GM23248 (cell line): ENCODE measurements at regions not wholly inside any gene's neighbourhood (a gene's known extent, or its start where the extent isn't known, plus 50 kb on each side); places are given as distances from the start of the nearest gene placed in this dataset.

Experiments
- DNase-seq: peaks from one replicate; pipeline ENCODE4 v3.0.0-alpha.2; 2015
- H2AFZ ChIP-seq: fragments of 200-600 bp; sonication (generic); 2 replicates; pipeline ENCODE4 v1.6.1; 2016; ENCODE audit warnings: antibody characterized with exemption
- H3F3A ChIP-seq: fragments of 200-600 bp; sonication (generic); 2 replicates; pipeline ENCODE4 v1.6.1; 2016; ENCODE audit warnings: mild to moderate bottlenecking, antibody characterized with exemption, mixed run types; ENCODE audit not compliant: insufficient read depth
- H3K27ac ChIP-seq: fragments of 200-600 bp; sonication (generic); 2 replicates; pipeline ENCODE4 v1.5.1; 2016; ENCODE audit warnings: mild to moderate bottlenecking
- H3K27me3 ChIP-seq: fragments of 200-600 bp; sonication (generic); replicated peaks from 2 replicates; pipeline ENCODE4 v1.6.1; 2016; ENCODE audit warnings: mild to moderate bottlenecking; ENCODE audit not compliant: insufficient read depth
- H3K36me3 ChIP-seq: fragments of 200-600 bp; sonication (generic); 2 replicates; pipeline ENCODE4 v1.6.1; 2016; ENCODE audit warnings: low read depth, mild to moderate bottlenecking
- H3K4me1 ChIP-seq: fragments of 200-600 bp; sonication (generic); 2 replicates; pipeline ENCODE4 v1.6.1; 2016; ENCODE audit warnings: mild to moderate bottlenecking; ENCODE audit not compliant: insufficient read depth
- H3K4me2 ChIP-seq: fragments of 200-600 bp; sonication (generic); one replicate; pipeline ENCODE4 v1.6.1; 2016; ENCODE audit warnings: mild to moderate bottlenecking; ENCODE audit not compliant: unreplicated experiment
- H3K4me3 ChIP-seq: fragments of 200-600 bp; sonication (generic); 2 replicates; pipeline ENCODE4 v1.5.1; 2016; ENCODE audit warnings: mild to moderate bottlenecking
- H3K79me2 ChIP-seq: fragments of 200-600 bp; sonication (generic); 2 replicates; pipeline ENCODE4 v1.6.1; 2016; ENCODE audit warnings: mild to moderate bottlenecking; ENCODE audit not compliant: insufficient read depth
- H3K9ac ChIP-seq: fragments of 200-600 bp; sonication (generic); 2 replicates; pipeline ENCODE4 v1.6.1; 2016; ENCODE audit warnings: mild to moderate bottlenecking
- H3K9me2 ChIP-seq: fragments of 200-600 bp; sonication (generic); 2 replicates; pipeline ENCODE4 v1.6.1; 2016; ENCODE audit warnings: mixed run types, mild to moderate bottlenecking, moderate library complexity; ENCODE audit not compliant: insufficient read depth
- H3K9me3 ChIP-seq: fragments of 200-600 bp; sonication (generic); one replicate; pipeline ENCODE4 v1.6.1; 2017; ENCODE audit warnings: low read depth
- H4K20me1 ChIP-seq: fragments of 200-600 bp; sonication (generic); 2 replicates; pipeline ENCODE4 v1.6.0; 2016; ENCODE audit not compliant: insufficient read depth
- EZH2 ChIP-seq: fragments of 200-600 bp; sonication (generic); IDR thresholded peaks from 2 replicates; pipeline ENCODE4 v1.6.1; 2018; ENCODE audit warnings: antibody characterized with exemption, mild to moderate bottlenecking; ENCODE audit not compliant: insufficient read depth, poor library complexity, severe bottlenecking
- EZH2phosphoT487 ChIP-seq: fragments of 200-600 bp; sonication (generic); IDR thresholded peaks from 2 replicates; pipeline ENCODE4 v1.6.1; 2018; ENCODE audit warnings: antibody characterized with exemption, moderate library complexity, mild to moderate bottlenecking, low read depth; ENCODE audit not compliant: insufficient read depth
- WGBS, 2 experiments: methylation state at CpG; one replicate each; pipeline ENCODE4 v1.1.6; 2015 to 2017; ENCODE audit warnings: low lambda C conversion rate in 2 of 2, low coverage in 1 of 2; ENCODE audit errors: missing lambda C conversion rate in 2 of 2; 5-methylcytosine and 5-hydroxymethylcytosine counted together
- in situ Hi-C: fragments of 300-500 bp; cut with MboI; formaldehyde crosslinking; loops from 2 replicates; pipeline ENCODE4 v1.15.0; 2020

DNA sequence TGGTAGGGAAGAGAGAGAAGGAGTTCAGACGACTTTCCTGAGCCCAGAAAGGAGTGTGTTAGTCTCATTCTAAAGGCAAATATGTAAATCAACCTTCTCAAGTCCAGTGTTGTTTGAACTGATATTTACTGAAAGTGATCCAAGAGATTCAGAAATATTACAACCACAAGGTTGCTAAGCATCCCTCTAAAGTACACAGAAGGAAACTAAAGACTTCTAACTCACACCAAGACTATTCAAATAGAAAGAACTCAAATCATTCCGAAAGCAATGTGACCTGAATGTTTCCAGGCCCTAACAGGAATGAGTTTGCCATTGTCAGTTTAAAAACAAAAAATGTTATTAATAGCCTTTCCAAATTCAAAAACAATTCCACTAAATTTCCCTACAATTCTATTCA is 56.9 kb upstream of the VGLL3 start:
- Histone ChIP-seq H4K20me1 (no peaks in the 10 kb centered on the region), H3K4me1 (no peaks in the 10 kb centered on the region), H3K4me3 (no peak overlapping the region), H3K27ac (no peak overlapping the region), H3K9ac (no peak overlapping the region), H3K9me2 (no peaks in the 10 kb centered on the region), H3F3A (no peaks in the 10 kb centered on the region), H3K9me3 (no peaks in the 10 kb centered on the region), H3K36me3 (no peaks in the 10 kb centered on the region), H3K79me2 (no peaks in the 10 kb centered on the region), H2AFZ (no peak overlapping the region), H3K4me2 (no peak overlapping the region), H3K27me3 (no peaks in the 10 kb centered on the region)
- WGBS, 2 experiments, result 56 to 59% methylated on average over 2 of the region's 2 CpGs
- in situ Hi-C loops, result no loop called here
- DNase-seq, result peak; percentile 2
- TF ChIP-seq EZH2 (no peak), EZH2phosphoT487 (no peak)

DNA sequence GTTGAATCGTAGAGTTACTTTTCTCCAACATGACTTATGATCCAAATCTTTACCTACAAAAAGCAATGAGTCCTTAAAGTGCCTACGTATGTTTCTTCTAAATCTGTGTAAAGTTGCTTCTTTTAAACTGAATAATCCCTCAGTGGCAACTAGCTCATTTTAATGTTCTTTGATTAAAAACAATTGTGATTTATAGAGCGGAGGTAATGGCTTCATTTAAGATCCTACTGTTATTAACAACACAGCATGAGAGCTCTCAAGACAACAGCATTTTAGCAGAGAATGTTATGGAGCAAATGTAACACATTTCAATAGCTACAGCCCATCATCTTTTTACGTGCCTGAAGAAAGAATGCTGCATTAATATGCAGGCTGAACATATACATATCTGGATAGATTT is 55.3 kb upstream of the VGLL3 start:
- TF ChIP-seq EZH2phosphoT487, result no peak
- no peak for TF ChIP-seq EZH2
- Histone ChIP-seq H3K27me3 (no peaks in the 10 kb centered on the region), H2AFZ (no peak overlapping the region), H4K20me1 (no peaks in the 10 kb centered on the region), H3K9me2 (no peaks in the 10 kb centered on the region), H3K4me1 (no peaks in the 10 kb centered on the region), H3K79me2 (no peaks in the 10 kb centered on the region), H3K9ac (no peak overlapping the region), H3K9me3 (no peaks in the 10 kb centered on the region), H3K27ac (no peak overlapping the region), H3F3A (no peaks in the 10 kb centered on the region), H3K4me3 (no peak overlapping the region), H3K36me3 (no peaks in the 10 kb centered on the region), H3K4me2 (no peak overlapping the region)
- DNase-seq, result no peak
- in situ Hi-C loops, result no loop called here
- WGBS, 2 experiments, result 56% methylated on average over 4 of the region's 4 CpGs

DNA sequence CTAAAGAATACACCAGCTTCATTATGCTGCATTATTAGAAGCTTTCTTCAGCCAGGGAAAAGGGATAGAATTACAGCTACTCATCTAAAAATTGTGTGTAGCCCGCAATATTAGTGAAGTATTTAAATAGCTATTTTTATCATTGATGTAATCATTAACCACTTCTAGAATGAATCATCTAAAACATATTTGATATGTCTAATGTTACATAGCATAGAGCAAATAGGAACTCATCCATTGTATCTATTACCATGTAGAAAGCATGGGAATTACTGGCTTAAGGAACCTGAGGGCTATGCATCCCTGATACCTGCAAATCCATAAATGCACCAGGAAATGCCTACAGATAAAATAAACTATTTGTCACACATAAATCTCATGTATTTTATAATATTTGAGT is 54.5 kb upstream of the VGLL3 start:
- TF ChIP-seq EZH2phosphoT487 (no peak), EZH2 (no peak)
- H3K4me2 ChIP-seq, result no peak overlapping the region
- H2AFZ ChIP-seq, result no peak overlapping the region
- H3K27ac ChIP-seq, result no peak overlapping the region
- no peaks in the 10 kb centered on the region for H3K9me2 ChIP-seq
- no peak overlapping the region for H3K4me3 ChIP-seq
- H3K79me2 ChIP-seq, result no peaks in the 10 kb centered on the region
- H3F3A ChIP-seq, result no peaks in the 10 kb centered on the region
- in situ Hi-C loops, result no loop called here
- H3K27me3 ChIP-seq, result no peaks in the 10 kb centered on the region
- H4K20me1 ChIP-seq, result no peaks in the 10 kb centered on the region
- no peaks in the 10 kb centered on the region for H3K36me3 ChIP-seq
- no peaks in the 10 kb centered on the region for H3K9me3 ChIP-seq
- 96 to 100% methylated on average over 1 of the region's 1 CpG for WGBS, 2 experiments
- H3K4me1 ChIP-seq, result no peaks in the 10 kb centered on the region
- DNase-seq, result no peak
- no peak overlapping the region for H3K9ac ChIP-seq

DNA sequence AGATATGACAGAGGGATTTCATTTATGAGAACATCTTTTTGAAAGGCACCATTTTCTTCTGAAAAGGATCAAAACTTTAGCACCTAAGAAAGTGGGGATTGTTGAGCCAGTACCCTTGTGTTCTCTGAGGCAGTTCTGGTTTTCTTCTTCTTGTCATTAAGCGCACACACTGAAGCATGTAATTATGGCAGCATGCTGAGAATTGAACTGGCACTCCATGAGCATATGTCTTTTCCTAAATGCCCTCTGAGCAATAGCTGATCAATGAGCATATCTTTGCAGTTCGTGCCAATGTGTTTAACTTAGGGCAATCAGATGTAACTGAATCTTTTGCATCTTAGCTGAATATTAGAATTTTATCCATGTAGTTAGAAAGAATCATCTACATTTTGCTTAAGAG is 53.9 kb upstream of the VGLL3 start:
- no peak for DNase-seq
- Histone ChIP-seq H2AFZ (no peak overlapping the region), H3K4me3 (no peak overlapping the region), H3K4me2 (no peak overlapping the region), H3K36me3 (no peaks in the 10 kb centered on the region), H3K9me3 (no peaks in the 10 kb centered on the region), H3K27me3 (no peaks in the 10 kb centered on the region), H3K79me2 (no peaks in the 10 kb centered on the region), H3K9ac (no peak overlapping the region), H3K9me2 (no peaks in the 10 kb centered on the region), H3K4me1 (no peaks in the 10 kb centered on the region), H3K27ac (no peak overlapping the region), H3F3A (no peaks in the 10 kb centered on the region), H4K20me1 (no peaks in the 10 kb centered on the region)
- in situ Hi-C loops, result no loop called here
- TF ChIP-seq EZH2 (no peak), EZH2phosphoT487 (no peak)
- WGBS, 2 experiments, result 81 to 83% methylated on average over 2 of the region's 2 CpGs

DNA sequence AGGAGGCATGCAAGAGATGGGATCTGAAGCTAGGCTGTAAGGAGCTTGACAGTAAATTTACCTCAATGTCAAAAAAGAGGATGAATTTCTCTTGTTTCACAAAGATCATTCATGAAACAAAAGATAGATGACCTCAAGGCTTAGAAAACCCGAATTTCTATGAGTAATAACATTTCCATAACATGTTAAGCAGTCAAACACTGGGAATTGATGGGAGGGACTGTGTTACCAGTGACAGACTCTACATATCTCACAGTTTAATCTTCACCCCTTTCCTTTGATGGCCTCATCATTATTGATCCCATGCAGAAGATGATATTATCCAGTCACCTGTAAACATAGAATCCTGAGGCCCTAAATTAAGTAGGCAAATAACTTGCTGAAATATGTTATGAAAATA is 53.5 kb upstream of the VGLL3 start:
- H3K27ac ChIP-seq, result no peak overlapping the region
- no peaks in the 10 kb centered on the region for H3K9me3 ChIP-seq
- DNase-seq, result no peak
- TF ChIP-seq EZH2 (no peak), EZH2phosphoT487 (no peak)
- H3K9ac ChIP-seq, result no peak overlapping the region
- H3K36me3 ChIP-seq, result no peaks in the 10 kb centered on the region
- no peaks in the 10 kb centered on the region for H3F3A ChIP-seq
- H4K20me1 ChIP-seq, result no peaks in the 10 kb centered on the region
- no peaks in the 10 kb centered on the region for H3K4me1 ChIP-seq
- 37 to 68% methylated on average over 1 of the region's 1 CpG for WGBS, 2 experiments
- no peaks in the 10 kb centered on the region for H3K79me2 ChIP-seq
- H2AFZ ChIP-seq, result no peak overlapping the region
- in situ Hi-C loops, result no loop called here
- H3K4me2 ChIP-seq, result no peak overlapping the region
- no peaks in the 10 kb centered on the region for H3K27me3 ChIP-seq
- H3K4me3 ChIP-seq, result no peak overlapping the region
- no peaks in the 10 kb centered on the region for H3K9me2 ChIP-seq
